ENCODE measurements at regions not wholly inside any gene's neighbourhood (a gene's known extent, or its start where the extent isn't known, plus 50 kb on each side); places are given as distances from the start of the nearest gene placed in this dataset. TPM values are rescaled to one million over a fixed set of nuclear protein-coding genes. Genes with fewer than 3 reads are reported as not detected.

- TF ChIP-seq EZH2phosphoT487 (IDR thresholded peaks at IDR 0.05; ENCODE audit: low read depth, severe bottlenecking, unreplicated experiment) (no peak), EZH2 (IDR thresholded peaks at IDR 0.05; ENCODE audit: borderline replicate concordance) (no peak), CTCF (IDR thresholded peaks at IDR 0.05; ENCODE audit: poor library complexity) (no peak)
- Histone ChIP-seq H3K27ac (no peak overlapping the region), H3K4me2 (no peak overlapping the region), H3K9me3 (ENCODE audit: low read depth) (no peaks in the 10 kb centered on the region), H3K4me3 (no peak overlapping the region), H3K4me1 (ENCODE audit: insufficient read depth) (no peaks in the 10 kb centered on the region), H2AFZ (no peak overlapping the region), H3K36me3 (replicated peaks; ENCODE audit: insufficient read depth, low read depth) (no peaks in the 10 kb centered on the region), H4K20me1 (ENCODE audit: insufficient read depth, poor library complexity, severe bottlenecking) (no peaks in the 10 kb centered on the region), H3K9me2 (replicated peaks; ENCODE audit: insufficient read depth) (no peaks in the 10 kb centered on the region), H3K79me2 (no peaks in the 10 kb centered on the region), H3K27me3 (no peaks in the 10 kb centered on the region)
- DNase-seq (ENCODE audit: low spot score) = peak; percentile 25
- 56% methylated on average over 1 of the region's 1 CpG for WGBS (ENCODE audit: low lambda C conversion rate, missing lambda C conversion rate)
Observed at GRCh38 chrX:80879143-80879542, 69.5 kb upstream of the BRWD3 start.

GRCh38 chrX:80876877-80877276 lies 67.2 kb upstream of the BRWD3 start:
- no peaks in the 10 kb centered on the region for H3K27me3 ChIP-seq
- no peaks in the 10 kb centered on the region for H3K36me3 ChIP-seq (replicated peaks; ENCODE audit: insufficient read depth, low read depth)
- no peak for TF ChIP-seq EZH2phosphoT487 (IDR thresholded peaks at IDR 0.05; ENCODE audit: low read depth, severe bottlenecking, unreplicated experiment)
- peak; percentile 52 for TF ChIP-seq CTCF (IDR thresholded peaks at IDR 0.05; ENCODE audit: poor library complexity)
- no peak for TF ChIP-seq EZH2 (IDR thresholded peaks at IDR 0.05; ENCODE audit: borderline replicate concordance)
- H3K79me2 ChIP-seq = no peaks in the 10 kb centered on the region
- peak; percentile 13 for DNase-seq (ENCODE audit: low spot score)
- no peaks in the 10 kb centered on the region for H4K20me1 ChIP-seq (ENCODE audit: insufficient read depth, poor library complexity, severe bottlenecking)
- H3K9me3 ChIP-seq (ENCODE audit: low read depth) = no peaks in the 10 kb centered on the region
- no peak overlapping the region for H3K27ac ChIP-seq
- H2AFZ ChIP-seq = no peak overlapping the region
- no peaks in the 10 kb centered on the region for H3K9me2 ChIP-seq (replicated peaks; ENCODE audit: insufficient read depth)
- H3K4me2 ChIP-seq = no peak overlapping the region
- no peaks in the 10 kb centered on the region for H3K4me1 ChIP-seq (ENCODE audit: insufficient read depth)
- H3K4me3 ChIP-seq = no peak overlapping the region

Small RNA genes in the stretch of these regions (small RNA-seq; reads per million reads assigned to genes)
- gene RNU6-493P = not detected
